GM21717 (cell line): ENCODE measurements at regions not wholly inside any gene's neighbourhood (a gene's known extent, or its start where the extent isn't known, plus 50 kb on each side); places are given as distances from the start of the nearest gene placed in this dataset.

ENCODE experiments used
- ATAC-seq: cut with Tn5 transposase; IDR thresholded peaks from one replicate; pipeline ENCODE4 v1.9.1; 2021; ENCODE audit warnings: mild to moderate bottlenecking, moderate library complexity; ENCODE audit not compliant: unreplicated experiment

- ATAC-seq, result no peak
These were observed 384.5 kb upstream of the SULF2 start for GRCh38 chr20:48169650-48170225.

DNA sequence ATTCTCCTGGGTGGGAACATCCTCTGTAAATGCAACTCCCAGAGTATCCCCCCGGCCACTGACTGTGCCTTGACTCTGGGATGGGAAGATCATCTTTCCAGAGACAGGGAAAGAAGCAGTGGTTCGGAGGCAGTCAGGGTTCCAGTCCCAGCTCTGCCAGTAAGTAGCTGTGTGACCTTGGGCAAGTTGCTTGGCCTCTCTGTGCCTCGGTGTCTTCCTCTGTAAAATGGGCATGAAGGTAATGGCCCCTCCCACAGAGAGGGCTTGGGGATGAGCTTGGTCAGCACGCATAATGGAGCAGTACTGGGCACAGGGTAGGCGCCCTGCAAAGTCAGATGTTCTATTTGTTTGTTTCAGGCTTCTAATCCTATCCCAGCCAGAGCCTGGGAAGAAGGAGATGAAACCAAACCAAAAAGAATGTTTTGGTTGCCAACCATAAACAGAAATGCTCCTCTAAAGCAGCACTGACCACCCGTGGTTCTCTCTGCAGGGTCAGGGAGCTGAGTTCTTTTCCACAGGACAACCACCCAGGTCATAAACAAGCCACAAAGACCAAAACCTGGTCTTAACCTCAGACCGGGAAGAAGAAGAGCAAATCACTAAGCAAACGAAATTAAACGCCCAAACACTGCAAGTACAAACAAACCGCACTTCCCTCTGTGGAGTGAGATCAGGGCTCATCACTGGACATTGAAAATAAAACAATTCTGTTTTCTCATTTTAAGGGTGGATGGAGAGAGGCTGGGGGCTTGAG, 381.0 kb upstream of the SULF2 start:
- no peak for ATAC-seq

- no peak for ATAC-seq
These were observed 380.1 kb upstream of the SULF2 start for GRCh38 chr20:48165401-48165685.

GRCh38 chr20:48164566-48165400, 379.5 kb upstream of the SULF2 start:
- no peak for ATAC-seq

DNA sequence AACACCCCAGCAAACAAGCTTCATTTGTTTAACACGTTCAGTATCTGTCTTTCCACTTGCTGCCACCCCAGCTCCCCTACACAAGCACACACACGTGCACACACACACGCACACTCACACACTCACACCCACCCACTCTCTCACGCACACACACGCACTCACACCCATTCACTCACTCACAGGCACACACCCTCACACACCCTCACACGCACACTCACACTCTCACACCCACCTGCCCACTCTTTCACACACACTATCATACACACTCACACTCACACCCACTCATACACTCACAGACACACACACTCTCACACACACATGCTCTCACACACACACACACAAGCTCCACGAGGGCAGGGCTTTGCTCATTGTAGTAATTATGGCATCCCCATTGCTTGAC, 378.8 kb upstream of the SULF2 start:
- no peak for ATAC-seq

GRCh38 chr20:48163505-48163904, 378.2 kb upstream of the SULF2 start:
- ATAC-seq, result no peak

DNA sequence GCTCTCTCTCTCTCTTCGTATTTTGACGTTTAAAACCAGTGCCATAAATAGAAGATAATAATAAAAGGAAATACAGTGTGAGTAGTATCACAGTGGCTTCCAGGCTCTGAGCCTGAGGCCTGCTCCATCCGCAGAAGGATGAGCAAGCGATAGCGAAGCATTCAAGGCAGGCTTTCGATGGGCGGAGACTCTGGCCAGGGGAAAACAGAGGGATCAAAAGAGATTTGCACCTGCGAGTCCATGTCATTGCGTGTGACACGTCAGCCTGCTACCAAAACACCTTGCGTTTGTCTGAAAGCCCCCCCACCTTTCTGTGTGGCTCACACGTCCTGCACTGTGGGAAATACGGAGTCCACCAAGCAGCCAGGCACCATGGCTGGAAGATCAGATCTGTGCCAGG, 377.3 kb upstream of the SULF2 start:
- no peak for ATAC-seq

DNA sequence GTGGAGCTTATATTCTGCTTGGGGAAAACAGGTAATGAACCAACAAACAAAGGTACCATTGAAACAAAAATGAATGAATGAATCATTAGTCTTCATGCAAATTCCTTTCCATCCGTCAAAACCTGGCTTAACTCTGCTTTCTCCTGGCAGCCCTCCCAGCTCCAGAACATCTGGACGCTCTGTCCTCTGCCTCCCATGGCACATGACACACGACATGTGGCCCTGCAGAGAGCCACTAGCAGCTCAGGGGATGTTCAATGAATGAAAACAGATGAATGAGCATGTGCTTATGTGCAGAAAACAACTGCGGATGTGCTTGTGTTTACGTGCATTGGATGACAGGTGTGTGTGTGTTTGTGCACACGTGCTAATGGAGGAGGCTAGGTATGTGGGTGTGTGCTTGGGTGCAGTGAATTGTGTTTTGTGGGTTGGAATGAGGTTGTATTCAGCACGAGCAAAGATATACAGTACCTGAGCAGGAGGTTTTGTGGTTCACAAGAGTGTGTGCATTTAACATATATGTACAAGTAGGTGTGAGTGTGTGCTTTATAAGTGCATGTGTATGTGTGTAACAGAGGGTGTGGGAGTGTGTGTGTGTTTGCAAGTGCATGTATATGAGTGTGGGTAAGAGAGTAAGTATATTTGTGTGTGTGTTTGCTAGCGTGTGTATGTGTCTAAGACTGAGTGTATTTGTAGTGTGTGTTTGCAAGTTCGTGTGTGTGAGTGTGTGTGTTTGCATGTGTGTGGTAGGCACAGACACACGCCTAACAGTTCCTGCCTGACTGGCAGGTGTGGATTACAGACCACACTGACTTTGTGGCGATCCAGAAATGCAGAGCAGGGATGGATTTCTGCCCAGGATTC, 374.1 kb upstream of the SULF2 start:
- no peak for ATAC-seq

DNA sequence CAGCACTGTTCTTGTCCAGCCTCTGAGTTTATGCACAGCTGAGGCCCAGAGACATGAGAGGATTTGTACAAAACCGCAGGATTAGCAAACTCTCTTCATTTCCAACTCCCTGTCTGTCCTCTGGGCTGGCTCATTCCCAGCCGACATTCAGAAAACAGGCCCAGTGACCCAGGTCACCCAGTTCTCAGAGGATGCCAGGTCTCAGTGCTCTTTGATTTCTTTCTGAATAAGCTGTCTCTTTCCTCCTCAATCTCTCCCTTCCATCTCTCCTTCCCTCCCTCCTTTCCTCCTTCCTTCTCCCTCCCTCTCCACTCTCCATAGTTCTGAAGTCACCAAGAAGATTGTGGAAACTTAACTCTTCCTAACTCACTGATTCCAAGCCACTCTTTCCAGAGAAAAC, 372.7 kb upstream of the SULF2 start:
- ATAC-seq, result no peak

DNA sequence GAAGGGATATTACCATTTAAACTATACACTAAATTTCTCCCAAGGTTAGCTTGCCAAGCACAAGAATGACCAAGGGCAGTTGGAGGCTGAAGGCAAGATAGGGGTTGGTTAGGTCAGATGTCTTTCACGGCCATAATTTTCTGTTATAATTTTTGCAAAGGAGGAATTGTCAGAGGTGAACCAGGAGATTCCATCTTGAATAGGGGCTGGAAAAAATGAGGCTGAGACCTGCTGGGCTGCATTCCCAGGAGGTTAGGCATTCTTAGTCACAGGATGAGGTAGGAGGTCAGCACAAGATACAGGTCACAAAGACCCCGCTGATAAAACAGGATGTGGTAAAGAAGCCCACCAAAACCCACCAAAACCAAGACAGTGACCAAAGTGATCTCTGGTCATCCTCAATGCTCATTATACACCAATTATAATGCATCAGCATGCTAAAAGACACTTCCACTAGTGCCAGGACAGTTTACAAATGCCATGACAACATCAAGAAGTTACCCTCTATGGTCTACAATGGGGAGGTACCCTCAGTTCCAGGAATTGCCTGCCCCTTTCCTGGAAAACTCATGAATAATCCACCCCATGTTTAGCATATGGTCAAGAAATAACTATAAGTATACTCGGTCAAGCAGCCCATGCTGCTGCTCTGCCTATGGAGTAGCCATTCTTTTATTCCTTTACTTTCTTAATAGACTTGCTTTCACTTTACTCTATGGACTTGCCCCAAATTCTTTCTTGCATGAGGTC, 371.8 kb upstream of the SULF2 start:
- no peak for ATAC-seq

DNA sequence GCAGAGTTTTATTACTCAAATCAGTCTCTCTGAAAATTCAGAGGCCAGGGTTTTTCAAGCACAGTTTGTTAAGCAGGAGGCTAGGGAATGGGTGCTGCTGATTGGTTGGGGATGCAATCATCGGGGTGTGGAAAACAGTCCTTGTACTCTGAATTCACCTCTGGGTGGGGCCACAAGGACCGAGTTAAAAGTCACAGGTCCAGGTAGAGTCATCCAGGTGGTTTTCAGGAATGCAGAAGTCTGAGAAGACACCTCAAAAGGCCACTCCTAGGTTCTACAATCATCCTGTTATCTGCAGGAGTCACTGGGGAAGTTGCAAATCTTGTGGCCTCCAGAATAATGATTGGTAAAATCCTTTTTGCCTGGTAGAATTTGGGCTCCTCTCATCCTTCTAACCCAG, 371.2 kb upstream of the SULF2 start:
- ATAC-seq, result no peak

DNA sequence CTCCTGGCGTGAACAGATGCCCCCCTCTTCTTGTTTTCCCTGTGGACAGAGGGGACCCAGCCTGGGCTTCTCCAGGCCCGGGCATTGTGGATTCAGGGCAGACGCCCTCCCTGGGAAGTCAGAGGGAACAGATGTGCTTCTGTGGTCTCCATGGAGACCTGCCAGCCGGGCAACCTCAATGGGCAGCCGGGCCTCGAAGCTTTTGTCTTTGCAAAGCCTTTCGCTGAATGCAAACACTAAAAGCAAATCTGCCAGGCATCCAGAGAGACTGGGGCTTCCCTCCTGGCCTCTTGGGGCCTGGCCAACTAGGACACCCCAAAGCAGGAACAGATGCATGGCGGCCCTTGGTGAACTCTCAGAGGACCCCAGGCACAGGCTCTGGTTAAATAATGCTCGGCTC, 370.0 kb upstream of the SULF2 start:
- no peak for ATAC-seq

DNA sequence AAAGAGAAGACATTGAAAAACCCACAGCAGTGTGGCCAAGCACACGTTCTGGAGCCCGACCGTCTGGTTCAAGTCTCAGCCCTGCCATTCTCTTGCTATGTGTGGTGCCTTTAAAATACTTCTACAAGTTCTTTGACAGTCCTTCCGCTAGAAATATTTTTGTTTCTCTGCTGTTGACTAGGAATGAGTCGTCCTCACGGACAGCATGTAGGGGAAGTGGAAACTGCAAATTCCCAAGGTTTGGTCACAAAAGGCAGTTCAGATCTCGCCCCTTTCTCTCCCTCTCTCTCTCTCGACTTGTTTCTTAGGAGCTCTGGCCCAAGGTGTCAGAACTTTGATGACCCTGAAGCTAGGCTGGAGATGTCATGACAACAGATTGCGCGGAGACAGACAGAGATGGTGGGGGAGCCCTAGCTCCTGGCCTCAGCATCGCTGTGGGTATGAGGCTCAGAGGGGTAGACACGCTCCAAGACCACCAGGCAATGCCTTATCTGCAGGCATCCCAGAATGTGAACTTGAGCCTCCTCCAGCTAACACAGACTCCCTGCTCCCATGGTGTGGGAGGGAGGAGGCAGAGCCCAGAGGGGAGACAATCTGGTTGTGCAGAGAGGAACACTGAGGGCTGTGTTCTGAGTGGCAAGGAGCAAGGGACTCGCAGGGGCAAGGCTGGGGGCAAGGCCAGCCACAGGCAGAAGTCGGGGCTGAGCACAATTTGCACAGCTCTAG, 368.9 kb upstream of the SULF2 start:
- no peak for ATAC-seq

- ATAC-seq, result no peak
These were observed 368.2 kb upstream of the SULF2 start for GRCh38 chr20:48153523-48153922.

GRCh38 chr20:48153103-48153502, 367.8 kb upstream of the SULF2 start:
- no peak for ATAC-seq

- no peak for ATAC-seq
These were observed 365.3 kb upstream of the SULF2 start for GRCh38 chr20:48150568-48150967.

DNA sequence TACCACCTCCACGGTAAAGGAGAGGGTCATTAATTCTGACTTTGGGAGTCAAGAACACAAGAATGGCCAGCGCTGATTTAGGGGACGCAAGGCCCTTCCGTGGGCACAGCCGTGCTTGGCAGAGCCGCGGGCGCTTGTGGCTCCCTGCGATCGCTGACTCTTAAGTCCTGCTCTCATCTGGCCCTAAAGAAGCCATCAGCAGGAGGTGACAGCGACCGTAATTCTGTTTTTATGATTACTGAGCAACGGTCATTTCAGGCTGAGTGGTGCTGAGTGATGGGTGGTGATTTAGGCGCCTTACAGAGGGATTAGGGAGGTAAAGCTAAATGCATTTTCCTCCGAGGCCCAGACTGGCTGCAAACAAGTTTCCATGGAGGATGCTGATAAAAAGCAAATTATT, 364.6 kb upstream of the SULF2 start:
- ATAC-seq, result no peak

DNA sequence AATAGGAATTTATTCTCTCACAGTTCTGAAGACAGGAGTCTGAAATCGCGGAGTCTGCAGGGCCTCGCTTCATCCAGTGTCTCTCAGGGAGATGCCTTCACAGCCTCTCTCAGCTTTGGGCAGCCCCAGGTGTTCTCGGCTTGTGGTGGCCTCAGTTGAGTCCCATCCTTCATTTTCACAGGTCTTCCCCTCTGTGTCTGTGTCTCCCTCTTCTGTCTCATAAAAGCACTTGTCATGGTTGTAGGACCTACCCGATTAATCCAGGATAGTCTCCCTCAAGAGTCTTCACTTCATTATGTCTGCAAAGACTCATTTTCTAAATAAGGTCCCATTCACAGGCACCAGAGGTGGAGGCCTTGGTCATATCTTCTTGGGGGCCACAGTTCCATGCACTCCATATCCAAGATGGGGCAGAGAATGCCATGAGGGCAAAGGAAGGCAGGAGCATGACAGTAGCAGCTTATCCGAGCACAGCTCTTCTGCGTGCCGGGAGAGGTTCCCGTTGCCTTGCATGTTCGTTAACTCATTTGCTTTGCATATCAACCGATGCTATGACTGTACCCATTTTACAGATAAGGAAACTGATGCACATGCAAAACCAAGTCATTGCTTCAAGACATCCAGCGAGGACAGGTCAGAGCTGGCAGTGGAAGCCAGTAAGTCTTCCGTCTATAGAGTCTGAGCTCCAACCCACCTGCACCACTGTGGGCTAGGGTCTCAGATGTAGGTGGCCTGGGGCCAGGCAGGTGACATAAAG, 363.8 kb upstream of the SULF2 start:
- ATAC-seq, result no peak

DNA sequence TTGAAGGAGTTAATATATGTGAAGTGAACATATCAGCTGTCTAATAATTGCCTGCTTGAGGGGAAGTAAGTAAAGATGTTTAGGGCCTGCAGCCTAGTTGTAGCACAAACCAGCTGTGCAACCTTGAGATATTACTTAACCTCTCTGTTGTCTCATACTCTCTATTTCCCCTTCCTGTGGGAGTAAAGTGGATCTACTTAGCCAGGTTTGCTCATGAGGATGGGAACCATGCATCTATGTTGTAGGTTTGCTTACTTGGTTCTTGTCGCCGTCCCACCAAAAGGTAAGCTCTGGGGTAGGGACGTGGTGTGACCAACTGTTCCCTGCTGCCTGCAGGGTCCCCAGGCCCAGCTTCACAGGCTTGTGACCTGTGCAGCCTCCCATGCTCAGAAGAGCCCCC, 362.7 kb upstream of the SULF2 start:
- no peak for ATAC-seq
